B cell (primary cell): ENCODE measurements at regions not wholly inside any gene's neighbourhood (a gene's known extent, or its start where the extent isn't known, plus 50 kb on each side); places are given as distances from the start of the nearest gene placed in this dataset.

Experiments
- CTCF ChIP-seq: fragments of 200-600 bp; IDR thresholded peaks from one replicate; pipeline ENCODE4 v1.8.0; 2022; ENCODE audit warnings: antibody characterized with exemption, mild to moderate bottlenecking
- EZH2 ChIP-seq: IDR thresholded peaks from 2 replicates; pipeline ENCODE4 v1.6.1; 2012; ENCODE audit warnings: borderline replicate concordance, low read depth, mild to moderate bottlenecking, moderate library complexity, low read length; ENCODE audit not compliant: insufficient read depth, poor library complexity, severe bottlenecking

GRCh38 chr1:218804014-218804785 lies 369.5 kb upstream of the LYPLAL1 start:
- no peak for TF ChIP-seq CTCF
- no peak for TF ChIP-seq EZH2
